HEK293 (cell line): ENCODE measurements at regions not wholly inside any gene's neighbourhood (a gene's known extent, or its start where the extent isn't known, plus 50 kb on each side); places are given as distances from the start of the nearest gene placed in this dataset.

Experiments
- CTCF ChIA-PET: fragments of 350-600 bp; formaldehyde crosslinking; extraction: SDS; loops from one replicate; lab custom pipeline; 2021; ENCODE audit warnings: antibody characterized with exemption; lab: Yijun Ruan, JAX
- POLR2A ChIA-PET: fragments of 300-600 bp; formaldehyde crosslinking; extraction: SDS; loops from one replicate; lab custom pipeline; 2020; ENCODE audit warnings: antibody characterized with exemption, inconsistent platforms; lab: Yijun Ruan, JAX
- H3K27ac ChIP-seq: fragments of 200-500 bp; sonication (Bioruptor generic); 2 replicates; pipeline ENCODE4 v1.5.1; 2014; ENCODE audit warnings: low read depth, low read length, control low read depth, inconsistent platforms; ENCODE audit errors: extremely low read depth
- H3K36me3 ChIP-seq, 2 experiments: fragments of 200-500 bp in 1 of 2; sonication (Bioruptor generic) in 1 of 2; 1 replicate in 1 of 2; 2 replicates in 1 of 2; pipeline ENCODE4 v1.5.1; 2014 to 2017; ENCODE audit warnings: inconsistent platforms in 2 of 2, low read length in 2 of 2; ENCODE audit not compliant: control insufficient read depth in 2 of 2, insufficient read depth in 1 of 2
- H3K4me1 ChIP-seq: fragments of 200-500 bp; sonication (Bioruptor generic); 2 replicates; pipeline ENCODE4 v1.5.1; 2014; ENCODE audit warnings: mild to moderate bottlenecking, low read length, inconsistent platforms; ENCODE audit not compliant: control insufficient read depth, insufficient read depth
- H3K4me3 ChIP-seq: 2 replicates; pipeline ENCODE4 v1.5.1; 2011; ENCODE audit warnings: low read depth, mild to moderate bottlenecking, control low read depth, low read length, moderate library complexity
- H3K9me3 ChIP-seq: fragments of 200-500 bp; sonication (Bioruptor generic); 2 replicates; pipeline ENCODE4 v1.5.1; 2014; ENCODE audit warnings: low read depth, low read length, inconsistent platforms; ENCODE audit not compliant: control insufficient read depth, insufficient read depth
- MZF1 ChIP-seq: fragments of 450-650 bp; formaldehyde crosslinking; IDR thresholded peaks from 2 replicates; pipeline ENCODE4 v1.5.1; 2017; ENCODE audit warnings: missing biosample characterization, missing genetic modification characterization, borderline replicate concordance
- ZNF354C ChIP-seq: fragments of 450-650 bp; formaldehyde crosslinking; IDR thresholded peaks from 2 replicates; pipeline ENCODE4 v1.5.1; 2016; ENCODE audit warnings: missing biosample characterization, missing genetic modification characterization, low read depth, borderline replicate concordance
- ZNF658 ChIP-seq: fragments of 450-650 bp; formaldehyde crosslinking; IDR thresholded peaks from 2 replicates; pipeline ENCODE4; 2016; ENCODE audit warnings: missing biosample characterization, missing genetic modification characterization
- TF ChIP-seq, protein P1 (sequence below): IDR thresholded peaks from 2 replicates; pipeline ENCODE4 v1.6.1; 2011; ENCODE audit warnings: mild to moderate bottlenecking, low read depth, low read length, borderline replicate concordance
- TF ChIP-seq, protein P2 (sequence below): fragments of 450-650 bp; formaldehyde crosslinking; IDR thresholded peaks from 2 replicates; pipeline ENCODE4; 2016; ENCODE audit warnings: missing biosample characterization, missing genetic modification characterization

DNA sequence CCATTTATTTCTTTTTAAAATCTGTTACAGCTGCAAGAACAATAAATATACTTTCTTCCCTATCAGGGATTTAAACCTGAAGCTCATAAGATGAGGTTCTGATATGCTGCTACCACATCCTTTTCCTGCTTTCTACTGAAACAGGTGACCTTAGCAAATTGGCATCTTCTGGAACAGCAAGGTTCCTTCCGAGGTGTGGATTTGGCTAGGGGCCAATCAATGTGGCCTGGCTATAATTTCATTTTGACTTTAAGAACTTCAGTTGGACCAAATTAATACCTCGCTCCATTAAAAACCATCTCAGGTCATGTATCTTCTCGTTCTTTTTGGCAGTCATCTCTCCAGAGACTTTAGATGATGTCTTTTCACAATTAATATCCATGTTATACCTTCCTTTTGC is 53.4 kb upstream of the C3orf80 start (continued):
- TF ChIP-seq, protein P1, sequence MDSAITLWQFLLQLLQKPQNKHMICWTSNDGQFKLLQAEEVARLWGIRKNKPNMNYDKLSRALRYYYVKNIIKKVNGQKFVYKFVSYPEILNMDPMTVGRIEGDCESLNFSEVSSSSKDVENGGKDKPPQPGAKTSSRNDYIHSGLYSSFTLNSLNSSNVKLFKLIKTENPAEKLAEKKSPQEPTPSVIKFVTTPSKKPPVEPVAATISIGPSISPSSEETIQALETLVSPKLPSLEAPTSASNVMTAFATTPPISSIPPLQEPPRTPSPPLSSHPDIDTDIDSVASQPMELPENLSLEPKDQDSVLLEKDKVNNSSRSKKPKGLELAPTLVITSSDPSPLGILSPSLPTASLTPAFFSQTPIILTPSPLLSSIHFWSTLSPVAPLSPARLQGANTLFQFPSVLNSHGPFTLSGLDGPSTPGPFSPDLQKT: no peak
- TF ChIP-seq ZNF658 (no peak), ZNF354C (tag by site-specific recombination) (no peak)

DNA sequence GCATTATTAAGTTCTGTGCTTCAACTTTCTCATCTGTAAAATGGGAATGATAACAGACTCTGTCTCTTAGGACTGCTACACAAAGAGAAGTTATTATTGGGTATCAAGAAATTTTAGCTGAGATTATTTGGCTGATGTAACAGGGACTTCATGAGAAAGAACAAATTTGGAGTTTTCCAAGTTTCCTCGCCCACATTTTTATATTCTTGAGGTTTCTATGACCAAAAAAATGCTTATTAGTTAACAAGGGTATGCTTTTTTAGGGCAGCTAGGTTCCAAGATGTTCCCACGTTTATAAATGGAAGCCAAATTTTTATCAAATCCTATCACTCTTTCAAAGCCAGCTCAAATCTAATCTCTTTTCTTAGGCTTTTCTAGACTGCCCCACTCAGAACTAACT is 50.6 kb upstream of the C3orf80 start:
- TF ChIP-seq MZF1 (tag by site-specific recombination): no peak
- TF ChIP-seq, protein P2, sequence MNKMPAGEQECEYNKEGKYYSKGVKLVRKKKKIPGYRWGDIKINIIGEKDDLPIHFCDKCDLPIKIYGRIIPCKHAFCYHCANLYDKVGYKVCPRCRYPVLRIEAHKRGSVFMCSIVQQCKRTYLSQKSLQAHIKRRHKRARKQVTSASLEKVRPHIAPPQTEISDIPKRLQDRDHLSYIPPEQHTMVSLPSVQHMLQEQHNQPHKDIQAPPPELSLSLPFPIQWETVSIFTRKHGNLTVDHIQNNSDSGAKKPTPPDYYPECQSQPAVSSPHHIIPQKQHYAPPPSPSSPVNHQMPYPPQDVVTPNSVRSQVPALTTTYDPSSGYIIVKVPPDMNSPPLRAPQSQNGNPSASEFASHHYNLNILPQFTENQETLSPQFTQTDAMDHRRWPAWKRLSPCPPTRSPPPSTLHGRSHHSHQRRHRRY (tag by site-specific recombination): no peak
- TF ChIP-seq, all 188 proteins: peak for 0
- ChIA-PET POLR2A (no interaction called here), CTCF (interaction anchor here (0.6 kb wide), 1 partner anchor 12 kb away, joined by 4 read pairs; no protein-coding TSS in a partner anchor)
- Histone ChIP-seq H3K27ac (no peak overlapping the region), H3K4me3 (no peak overlapping the region), H3K9me3 (no peaks in the 10 kb centered on the region), H3K4me1 (no peaks in the 10 kb centered on the region), H3K36me3 (no peaks in the 10 kb centered on the region)
